Panc1 (cell line): ENCODE measurements at regions not wholly inside any gene's neighbourhood (a gene's known extent, or its start where the extent isn't known, plus 50 kb on each side); places are given as distances from the start of the nearest gene placed in this dataset.

ENCODE experiments used
- ATAC-seq: fragments of 200-7000 bp; cut with Tn5 transposase; 2 replicates; pipeline ENCODE4 v1.9.1; 2020; ENCODE audit warnings: mild to moderate bottlenecking, moderate library complexity
- BruUV-seq: library from RNA; stranded (reverse); fragments of 400-500 nt; replicated peaks from 2 replicates; lab custom pipeline; 2021; lab: Mats Ljungman, UMichigan
- CTCF ChIA-PET: fragments of 300-600 bp; sonication (Branson Sonifier 250); formaldehyde crosslinking; loops from one replicate; lab custom pipeline; 2022; ENCODE audit warnings: antibody characterized with exemption; lab: Charles Lee
- POLR2A ChIA-PET: fragments of 300-600 bp; sonication (Branson Sonifier 250); formaldehyde crosslinking; loops from one replicate; lab custom pipeline; 2022; ENCODE audit warnings: antibody characterized with exemption; lab: Charles Lee
- DNase-seq: peaks from one replicate; pipeline ENCODE4 v3.0.0-alpha.2; 2010; ENCODE audit warnings: low read depth, low spot score
- H3K27ac ChIP-seq: 2 replicates; pipeline ENCODE4 v1.5.1; 2011; ENCODE audit warnings: mild to moderate bottlenecking, low read length, inconsistent platforms
- H3K27me3 ChIP-seq: fragments of 200-500 bp; sonication (Bioruptor generic); 2 replicates; pipeline ENCODE4 v1.6.0; 2014; ENCODE audit warnings: low read length, inconsistent platforms; ENCODE audit not compliant: control insufficient read depth, insufficient read depth
- H3K36me3 ChIP-seq: fragments of 200-500 bp; sonication (Bioruptor generic); 2 replicates; pipeline ENCODE4 v1.5.1; 2014; ENCODE audit warnings: inconsistent platforms, mild to moderate bottlenecking, low read length, moderate library complexity; ENCODE audit not compliant: control insufficient read depth, insufficient read depth
- H3K4me1 ChIP-seq: 2 replicates; pipeline ENCODE4 v1.5.1; 2011; ENCODE audit warnings: inconsistent platforms, mild to moderate bottlenecking, low read length, moderate library complexity; ENCODE audit not compliant: control insufficient read depth, insufficient read depth
- H3K4me3 ChIP-seq, 2 experiments: 2 replicates each; pipeline ENCODE4 v1.5.1; 2011 to 2012; ENCODE audit warnings: low read depth in 2 of 2, low read length in 2 of 2, mild to moderate bottlenecking in 2 of 2, inconsistent platforms in 1 of 2, moderate library complexity in 1 of 2
- H3K9me3 ChIP-seq: fragments of 200-500 bp; sonication (Bioruptor generic); 2 replicates; pipeline ENCODE4 v1.5.1; 2014; ENCODE audit warnings: low read depth, mild to moderate bottlenecking, inconsistent platforms, low read length, moderate library complexity; ENCODE audit not compliant: control insufficient read depth, insufficient read depth
- POLR2AphosphoS5 ChIP-seq: IDR thresholded peaks from 2 replicates; pipeline ENCODE4 v1.6.1; 2012; ENCODE audit warnings: mild to moderate bottlenecking, low read depth, low read length, moderate library complexity
- SIN3A ChIP-seq: IDR thresholded peaks from 2 replicates; pipeline ENCODE4 v1.6.1; 2012; ENCODE audit warnings: low read depth, mild to moderate bottlenecking, low read length, moderate library complexity, borderline replicate concordance; ENCODE audit not compliant: insufficient read depth
- TCF7L2 ChIP-seq: IDR thresholded peaks from 2 replicates; pipeline ENCODE4 v1.6.1; 2011; ENCODE audit warnings: mild to moderate bottlenecking, low read depth, low read length, inconsistent platforms
- in situ Hi-C: cut with HindIII; loops from 2 replicates; pipeline ENCODE4 v1.10.0; 2016; ENCODE audit warnings: low sequenced_read_pairs, low pct_unique_long_range_greater_than_20kb
- intact Hi-C: fragments of 100-400 bp; cut with micrococcal nuclease; formaldehyde crosslinking; loops from one replicate; pipeline ENCODE4 v1.10.0; 2022; ENCODE audit not compliant: unreplicated experiment
- TF ChIP-seq, protein P1 (sequence below): fragments of 450-650 bp; IDR thresholded peaks from 2 replicates; pipeline ENCODE4 v1.5.1; 2017; ENCODE audit warnings: mild to moderate bottlenecking
- TF ChIP-seq, protein P2 (sequence below), 2 experiments: IDR thresholded peaks; 2 replicates each; pipeline ENCODE4 v1.6.1; 2011 to 2012; ENCODE audit warnings: low read depth in 2 of 2, control low read depth in 1 of 2, low read length in 1 of 2, mild to moderate bottlenecking in 1 of 2, moderate library complexity in 1 of 2; ENCODE audit not compliant: insufficient read depth in 1 of 2

DNA sequence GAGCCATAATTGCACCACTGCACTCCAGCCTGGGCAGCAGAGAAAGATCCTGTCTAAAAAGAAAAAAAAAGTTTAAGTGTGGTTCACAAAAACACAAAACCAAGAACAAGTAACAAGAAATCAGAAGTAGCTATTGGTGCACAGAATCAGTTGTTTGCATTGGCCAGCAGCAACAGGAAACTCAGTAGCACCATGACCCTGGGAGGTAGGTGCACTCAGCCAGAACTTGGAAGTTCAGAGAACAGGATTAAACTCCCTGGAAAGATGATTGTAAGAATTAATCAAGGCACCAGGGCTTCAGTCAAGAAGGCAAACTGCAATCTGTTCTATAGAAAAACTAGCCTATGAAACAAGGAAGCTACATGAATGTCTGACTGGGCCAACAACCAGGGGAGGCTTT lies 267.9 kb downstream of the COL12A1 start:
- intact Hi-C loops (no loop called here), in situ Hi-C loops (no loop called here)
- no peak for DNase-seq
- ChIA-PET POLR2A (no interaction called here), CTCF (no interaction called here)
- H3K36me3 ChIP-seq: no peaks in the 10 kb centered on the region
- no peak overlapping the region for H3K27ac ChIP-seq
- no peak for ATAC-seq
- no peaks in the 10 kb centered on the region for H3K9me3 ChIP-seq
- H3K4me1 ChIP-seq: no peaks in the 10 kb centered on the region
- BruUV-seq: no TSS peak
- H3K4me3 ChIP-seq: no peak overlapping the region
- TF ChIP-seq SIN3A: no peak
- TF ChIP-seq, protein P1, sequence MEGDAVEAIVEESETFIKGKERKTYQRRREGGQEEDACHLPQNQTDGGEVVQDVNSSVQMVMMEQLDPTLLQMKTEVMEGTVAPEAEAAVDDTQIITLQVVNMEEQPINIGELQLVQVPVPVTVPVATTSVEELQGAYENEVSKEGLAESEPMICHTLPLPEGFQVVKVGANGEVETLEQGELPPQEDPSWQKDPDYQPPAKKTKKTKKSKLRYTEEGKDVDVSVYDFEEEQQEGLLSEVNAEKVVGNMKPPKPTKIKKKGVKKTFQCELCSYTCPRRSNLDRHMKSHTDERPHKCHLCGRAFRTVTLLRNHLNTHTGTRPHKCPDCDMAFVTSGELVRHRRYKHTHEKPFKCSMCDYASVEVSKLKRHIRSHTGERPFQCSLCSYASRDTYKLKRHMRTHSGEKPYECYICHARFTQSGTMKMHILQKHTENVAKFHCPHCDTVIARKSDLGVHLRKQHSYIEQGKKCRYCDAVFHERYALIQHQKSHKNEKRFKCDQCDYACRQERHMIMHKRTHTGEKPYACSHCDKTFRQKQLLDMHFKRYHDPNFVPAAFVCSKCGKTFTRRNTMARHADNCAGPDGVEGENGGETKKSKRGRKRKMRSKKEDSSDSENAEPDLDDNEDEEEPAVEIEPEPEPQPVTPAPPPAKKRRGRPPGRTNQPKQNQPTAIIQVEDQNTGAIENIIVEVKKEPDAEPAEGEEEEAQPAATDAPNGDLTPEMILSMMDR: no peak
- TF ChIP-seq POLR2AphosphoS5: no peak
- TF ChIP-seq, protein P2, sequence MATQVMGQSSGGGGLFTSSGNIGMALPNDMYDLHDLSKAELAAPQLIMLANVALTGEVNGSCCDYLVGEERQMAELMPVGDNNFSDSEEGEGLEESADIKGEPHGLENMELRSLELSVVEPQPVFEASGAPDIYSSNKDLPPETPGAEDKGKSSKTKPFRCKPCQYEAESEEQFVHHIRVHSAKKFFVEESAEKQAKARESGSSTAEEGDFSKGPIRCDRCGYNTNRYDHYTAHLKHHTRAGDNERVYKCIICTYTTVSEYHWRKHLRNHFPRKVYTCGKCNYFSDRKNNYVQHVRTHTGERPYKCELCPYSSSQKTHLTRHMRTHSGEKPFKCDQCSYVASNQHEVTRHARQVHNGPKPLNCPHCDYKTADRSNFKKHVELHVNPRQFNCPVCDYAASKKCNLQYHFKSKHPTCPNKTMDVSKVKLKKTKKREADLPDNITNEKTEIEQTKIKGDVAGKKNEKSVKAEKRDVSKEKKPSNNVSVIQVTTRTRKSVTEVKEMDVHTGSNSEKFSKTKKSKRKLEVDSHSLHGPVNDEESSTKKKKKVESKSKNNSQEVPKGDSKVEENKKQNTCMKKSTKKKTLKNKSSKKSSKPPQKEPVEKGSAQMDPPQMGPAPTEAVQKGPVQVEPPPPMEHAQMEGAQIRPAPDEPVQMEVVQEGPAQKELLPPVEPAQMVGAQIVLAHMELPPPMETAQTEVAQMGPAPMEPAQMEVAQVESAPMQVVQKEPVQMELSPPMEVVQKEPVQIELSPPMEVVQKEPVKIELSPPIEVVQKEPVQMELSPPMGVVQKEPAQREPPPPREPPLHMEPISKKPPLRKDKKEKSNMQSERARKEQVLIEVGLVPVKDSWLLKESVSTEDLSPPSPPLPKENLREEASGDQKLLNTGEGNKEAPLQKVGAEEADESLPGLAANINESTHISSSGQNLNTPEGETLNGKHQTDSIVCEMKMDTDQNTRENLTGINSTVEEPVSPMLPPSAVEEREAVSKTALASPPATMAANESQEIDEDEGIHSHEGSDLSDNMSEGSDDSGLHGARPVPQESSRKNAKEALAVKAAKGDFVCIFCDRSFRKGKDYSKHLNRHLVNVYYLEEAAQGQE (IDR thresholded peaks at IDR 0.05; ENCODE audit: insufficient read depth in 1 of 2, low read depth in 2 of 2, low read length in 1 of 2): no peak
- TF ChIP-seq TCF7L2: no peak
- H3K27me3 ChIP-seq: no peaks in the 10 kb centered on the region

DNA sequence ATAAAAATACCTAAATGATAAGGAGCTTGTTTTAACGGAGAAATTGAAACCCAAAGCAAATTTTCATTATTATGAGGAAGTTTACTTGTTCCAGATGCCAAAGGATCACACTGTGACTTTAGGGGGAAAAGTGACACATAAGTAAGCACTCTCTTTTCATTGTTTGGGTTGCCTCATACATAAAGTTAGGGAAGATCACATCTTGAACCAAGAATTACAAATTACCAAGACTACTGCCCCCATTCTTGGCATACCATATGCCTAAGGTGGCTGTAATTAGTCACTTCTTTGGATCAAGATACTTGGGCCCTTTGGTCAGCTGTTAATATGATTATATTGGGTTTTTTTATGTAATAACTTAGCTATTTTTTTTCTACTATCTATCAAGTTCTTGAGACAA lies 269.0 kb downstream of the COL12A1 start:
- no peak overlapping the region for H3K27ac ChIP-seq
- CTCF ChIA-PET: no interaction called here
- ATAC-seq (no peak), DNase-seq (no peak)
- BruUV-seq: no TSS peak
- H3K4me3 ChIP-seq: no peak overlapping the region
- in situ Hi-C loops: no loop called here
- no peaks in the 10 kb centered on the region for H3K27me3 ChIP-seq
- POLR2A ChIA-PET: no interaction called here
- intact Hi-C loops: no loop called here
- no peaks in the 10 kb centered on the region for H3K36me3 ChIP-seq
- H3K4me1 ChIP-seq: no peaks in the 10 kb centered on the region
- H3K9me3 ChIP-seq: no peaks in the 10 kb centered on the region
- TF ChIP-seq TCF7L2: no peak
- TF ChIP-seq, protein P1: no peak
- no peak for TF ChIP-seq POLR2AphosphoS5
- no peak for TF ChIP-seq SIN3A
- TF ChIP-seq, protein P2 (IDR thresholded peaks at IDR 0.05; ENCODE audit: insufficient read depth in 1 of 2, low read depth in 2 of 2, low read length in 1 of 2): no peak
